Stimulated activated CD4-positive, alpha-beta T cell treated with anti-CD3 and anti-CD28 coated beads, Interleukin-4, amount 100 ng/mL, for 48 hours (primary cell): ENCODE measurements at regions not wholly inside any gene's neighbourhood (a gene's known extent, or its start where the extent isn't known, plus 50 kb on each side); places are given as distances from the start of the nearest gene placed in this dataset.
"Not testable (repeated sequence)": the region's sequence is repeated elsewhere in the genome, so short reads cannot be mapped to it uniquely, and the experiment has no call there.

ENCODE experiments used
- DNase-seq, 2 donors: peaks; one replicate each; pipeline ENCODE4 v3.0.0-alpha.2; 2020; ENCODE audit warnings: low read depth in 2 of 2

- no peak for DNase-seq
Observed at GRCh38 chrX:109172091-109172602, 309.7 kb downstream of the GUCY2F start.

GRCh38 chrX:109155161-109155560, 326.7 kb downstream of the GUCY2F start:
- no peak for DNase-seq

GRCh38 chrX:109144173-109144572, 337.7 kb downstream of the GUCY2F start:
- DNase-seq: not testable (repeated sequence)

- DNase-seq: no peak
Observed at GRCh38 chrX:109140463-109140862, 341.4 kb downstream of the GUCY2F start.

- DNase-seq: no peak
Observed at GRCh38 chrX:109134777-109135176, 347.1 kb downstream of the GUCY2F start.

GRCh38 chrX:109125304-109125703, 356.6 kb downstream of the GUCY2F start:
- no peak for DNase-seq

GRCh38 chrX:109089359-109089758, 353.0 kb upstream of the IRS4 start:
- DNase-seq: no peak

GRCh38 chrX:109077788-109078187, 341.4 kb upstream of the IRS4 start:
- no peak for DNase-seq

- peak in 1 of 2 donors; percentile 7 for DNase-seq
Observed at GRCh38 chrX:109054181-109054581, 317.8 kb upstream of the IRS4 start.

GRCh38 chrX:109049903-109050302, 313.5 kb upstream of the IRS4 start:
- no peak for DNase-seq

- DNase-seq: no peak
Observed at GRCh38 chrX:109049416-109049815, 313.1 kb upstream of the IRS4 start.

- no peak for DNase-seq
Observed at GRCh38 chrX:109040057-109040456, 303.7 kb upstream of the IRS4 start.

- DNase-seq: no peak
Observed at GRCh38 chrX:109036624-109037023, 300.3 kb upstream of the IRS4 start.

- no peak for DNase-seq
Observed at GRCh38 chrX:108993909-108994308, 257.5 kb upstream of the IRS4 start.

GRCh38 chrX:108972899-108973298, 236.5 kb upstream of the IRS4 start:
- DNase-seq: not testable (repeated sequence)

- DNase-seq: no peak
Observed at GRCh38 chrX:108947205-108947604, 210.8 kb upstream of the IRS4 start.

- no peak for DNase-seq
Observed at GRCh38 chrX:108946531-108946930, 210.2 kb upstream of the IRS4 start.

- no peak for DNase-seq
Observed at GRCh38 chrX:108945883-108946523, 209.6 kb upstream of the IRS4 start.

- no peak for DNase-seq
Observed at GRCh38 chrX:108914791-108915190, 178.4 kb upstream of the IRS4 start.

- not testable (repeated sequence) for DNase-seq
Observed at GRCh38 chrX:108903831-108904230, 167.5 kb upstream of the IRS4 start.

- DNase-seq: no peak
Observed at GRCh38 chrX:108900333-108900732, 164.0 kb upstream of the IRS4 start.

GRCh38 chrX:108896349-108896748, 160.0 kb upstream of the IRS4 start:
- not testable (repeated sequence) for DNase-seq

- no peak for DNase-seq
Observed at GRCh38 chrX:108892501-108892900, 156.1 kb upstream of the IRS4 start.

GRCh38 chrX:108875548-108875947, 139.2 kb upstream of the IRS4 start:
- DNase-seq: no peak
